ENCODE measurements at regions not wholly inside any gene's neighbourhood (a gene's known extent, or its start where the extent isn't known, plus 50 kb on each side); places are given as distances from the start of the nearest gene placed in this dataset.
"Not testable (repeated sequence)": the region's sequence is repeated elsewhere in the genome, so short reads cannot be mapped to it uniquely, and the experiment has no call there.

DNA sequence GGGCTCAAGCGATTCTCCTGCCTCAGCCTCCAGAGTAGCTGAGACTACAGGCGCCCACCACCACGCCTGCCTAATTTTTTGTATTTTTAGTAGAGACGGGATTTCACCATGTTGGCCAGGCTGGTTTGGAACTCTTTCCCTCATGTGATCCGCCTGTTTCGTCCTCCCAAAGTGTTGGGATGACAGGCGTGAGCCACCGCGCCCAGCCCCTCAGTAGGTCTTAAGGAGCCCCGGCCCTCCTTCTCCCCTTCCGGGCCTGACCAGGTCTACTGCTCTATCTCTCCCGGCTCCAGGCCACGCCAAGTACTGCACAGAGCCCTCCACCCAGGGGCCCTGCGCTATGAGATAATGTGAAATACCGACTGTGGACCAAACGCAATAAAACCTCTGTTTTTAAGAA is 785.5 kb downstream of the FOXD4L5 start:
- POLR2A ChIA-PET = not testable (repeated sequence)

DNA sequence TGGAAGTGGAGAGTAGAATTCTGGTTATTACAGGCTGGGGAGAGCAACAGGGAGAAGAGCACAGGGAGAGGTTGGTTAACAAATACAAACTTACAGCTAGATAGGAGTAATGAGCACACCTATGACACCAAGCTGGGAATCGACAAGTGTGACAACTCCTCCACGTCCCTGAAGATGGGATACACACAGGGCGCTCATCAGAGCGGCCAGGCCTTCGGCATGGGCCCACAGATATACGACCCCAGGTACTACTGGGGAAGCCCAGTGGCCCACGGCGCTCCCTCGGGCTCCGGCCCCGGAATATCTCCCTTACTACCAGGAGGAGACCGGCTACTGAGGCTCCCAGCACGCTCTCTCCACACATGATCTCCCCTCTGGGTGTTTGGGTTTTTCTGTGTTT is 786.6 kb downstream of the FOXD4L5 start:
- H3K4me3 ChIP-seq (ENCODE audit: low read depth, low read length, poor library complexity, severe bottlenecking); H3K9me3 ChIP-seq (ENCODE audit: low read length); H3K4me2 ChIP-seq (ENCODE audit: low read length); CTCF ChIA-PET (ENCODE audit: unreplicated experiment); H3K9me2 ChIP-seq (ENCODE audit: insufficient read depth, low read length); intact Hi-C loops (cut with micrococcal nuclease; ENCODE audit: unreplicated experiment); H3K79me2 ChIP-seq (ENCODE audit: insufficient read depth, low read depth, low read length); H2AFZ ChIP-seq (ENCODE audit: low read length); H3K27ac ChIP-seq (ENCODE audit: low read depth, low read length, poor library complexity, severe bottlenecking); H4K20me1 ChIP-seq (ENCODE audit: insufficient read depth, low read length); POLR2A ChIA-PET; DNase-seq (ENCODE audit: low spot score); H3K4me1 ChIP-seq (ENCODE audit: insufficient read depth, low read length, poor library complexity, severe bottlenecking); H3K36me3 ChIP-seq (ENCODE audit: insufficient read depth, low read length); BruUV-seq (replicated peaks): not testable (repeated sequence)

More for the DNA sequence above, 785.5 kb downstream of the FOXD4L5 start:
- H3K4me3 ChIP-seq (ENCODE audit: low read depth, low read length, poor library complexity, severe bottlenecking); H3K36me3 ChIP-seq (ENCODE audit: insufficient read depth, low read length); H3K9me3 ChIP-seq (ENCODE audit: low read length); intact Hi-C loops (cut with micrococcal nuclease; ENCODE audit: unreplicated experiment); H3K4me2 ChIP-seq (ENCODE audit: low read length); H3K79me2 ChIP-seq (ENCODE audit: insufficient read depth, low read depth, low read length); CTCF ChIA-PET (ENCODE audit: unreplicated experiment); H4K20me1 ChIP-seq (ENCODE audit: insufficient read depth, low read length); H3K27ac ChIP-seq (ENCODE audit: low read depth, low read length, poor library complexity, severe bottlenecking); H3K4me1 ChIP-seq (ENCODE audit: insufficient read depth, low read length, poor library complexity, severe bottlenecking); BruUV-seq (replicated peaks); H2AFZ ChIP-seq (ENCODE audit: low read length); DNase-seq (ENCODE audit: low spot score); H3K9me2 ChIP-seq (ENCODE audit: insufficient read depth, low read length): not testable (repeated sequence)

DNA sequence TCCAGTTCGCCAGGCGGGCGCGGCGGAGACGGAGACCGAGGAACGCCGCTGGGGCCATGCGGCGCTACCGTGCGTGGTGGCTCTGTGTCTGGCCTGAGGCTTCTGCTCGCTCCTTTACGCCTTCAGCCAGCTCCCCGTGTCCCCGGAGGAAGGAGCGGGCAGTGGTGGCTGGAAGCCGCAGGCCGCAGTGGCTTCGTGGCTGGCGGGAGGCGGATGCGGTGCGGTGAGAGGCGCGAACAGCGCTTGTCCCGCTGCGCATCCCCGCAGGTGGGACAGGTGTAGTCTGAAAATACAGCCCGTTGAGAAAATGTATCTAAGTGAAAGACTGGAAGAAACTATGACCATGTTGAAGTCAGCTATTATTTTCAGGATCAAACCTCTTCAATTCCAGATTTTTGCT is 796.5 kb downstream of the FOXD4L5 start:
- H3K9me3 ChIP-seq (ENCODE audit: low read length); H3K4me3 ChIP-seq (ENCODE audit: low read depth, low read length, poor library complexity, severe bottlenecking); H3K79me2 ChIP-seq (ENCODE audit: insufficient read depth, low read depth, low read length); H3K4me1 ChIP-seq (ENCODE audit: insufficient read depth, low read length, poor library complexity, severe bottlenecking); H3K27ac ChIP-seq (ENCODE audit: low read depth, low read length, poor library complexity, severe bottlenecking); POLR2A ChIA-PET; CTCF ChIA-PET (ENCODE audit: unreplicated experiment); H3K36me3 ChIP-seq (ENCODE audit: insufficient read depth, low read length); intact Hi-C loops (cut with micrococcal nuclease; ENCODE audit: unreplicated experiment); H3K9me2 ChIP-seq (ENCODE audit: insufficient read depth, low read length); BruUV-seq (replicated peaks); H3K4me2 ChIP-seq (ENCODE audit: low read length); H2AFZ ChIP-seq (ENCODE audit: low read length); H4K20me1 ChIP-seq (ENCODE audit: insufficient read depth, low read length); DNase-seq (ENCODE audit: low spot score): not testable (repeated sequence)

DNA sequence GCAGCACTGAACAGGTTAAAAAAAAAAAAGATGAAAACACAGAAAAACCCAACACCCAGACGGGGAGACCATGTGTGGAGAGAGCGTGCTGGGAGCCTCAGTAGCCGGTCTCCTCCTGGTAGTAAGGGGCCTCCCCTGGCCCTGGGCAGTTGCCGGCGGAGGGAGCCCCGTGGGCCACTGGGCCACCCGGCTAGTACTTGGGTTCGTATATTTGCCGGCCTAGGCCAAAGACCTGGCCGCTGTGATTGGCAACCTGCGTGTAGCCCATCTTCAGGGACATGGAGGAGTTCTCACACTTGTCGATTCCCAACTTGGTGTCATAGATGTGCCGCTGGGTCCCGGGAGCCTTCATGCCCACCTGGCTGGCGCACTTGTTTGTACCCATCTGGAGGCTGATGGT is 798.9 kb downstream of the FOXD4L5 start:
- CTCF ChIA-PET (ENCODE audit: unreplicated experiment); H4K20me1 ChIP-seq (ENCODE audit: insufficient read depth, low read length); H3K4me1 ChIP-seq (ENCODE audit: insufficient read depth, low read length, poor library complexity, severe bottlenecking); H3K9me2 ChIP-seq (ENCODE audit: insufficient read depth, low read length); H3K79me2 ChIP-seq (ENCODE audit: insufficient read depth, low read depth, low read length); POLR2A ChIA-PET; H3K36me3 ChIP-seq (ENCODE audit: insufficient read depth, low read length); H3K27ac ChIP-seq (ENCODE audit: low read depth, low read length, poor library complexity, severe bottlenecking); BruUV-seq (replicated peaks); H3K4me3 ChIP-seq (ENCODE audit: low read depth, low read length, poor library complexity, severe bottlenecking); H3K9me3 ChIP-seq (ENCODE audit: low read length); H3K4me2 ChIP-seq (ENCODE audit: low read length); DNase-seq (ENCODE audit: low spot score); intact Hi-C loops (cut with micrococcal nuclease; ENCODE audit: unreplicated experiment); H2AFZ ChIP-seq (ENCODE audit: low read length): not testable (repeated sequence)

DNA sequence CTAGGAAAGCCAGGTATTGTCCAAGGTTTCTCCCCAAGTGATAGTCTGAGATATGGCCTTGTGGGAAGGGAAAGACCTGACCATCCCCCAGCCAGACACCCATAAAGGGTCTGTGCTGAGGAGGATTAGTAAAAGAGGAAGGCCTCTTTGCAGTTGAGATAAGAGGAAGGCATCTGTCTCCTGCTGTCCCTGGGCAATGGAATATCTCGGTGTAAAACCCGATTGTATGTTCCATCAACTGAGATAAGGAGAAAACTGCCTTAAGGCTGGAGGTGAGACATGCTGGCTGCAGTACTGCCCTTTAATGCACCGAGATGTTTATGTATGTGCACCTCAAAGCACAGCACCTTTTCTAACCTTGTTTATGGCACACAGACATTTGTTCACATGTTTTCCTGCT is 805.9 kb downstream of the FOXD4L5 start:
- H3K9me3 ChIP-seq (ENCODE audit: low read length); H3K4me1 ChIP-seq (ENCODE audit: insufficient read depth, low read length, poor library complexity, severe bottlenecking); H3K27ac ChIP-seq (ENCODE audit: low read depth, low read length, poor library complexity, severe bottlenecking); H3K9me2 ChIP-seq (ENCODE audit: insufficient read depth, low read length); H2AFZ ChIP-seq (ENCODE audit: low read length); DNase-seq (ENCODE audit: low spot score); BruUV-seq (replicated peaks); H3K79me2 ChIP-seq (ENCODE audit: insufficient read depth, low read depth, low read length); H3K4me3 ChIP-seq (ENCODE audit: low read depth, low read length, poor library complexity, severe bottlenecking); H3K36me3 ChIP-seq (ENCODE audit: insufficient read depth, low read length); H3K4me2 ChIP-seq (ENCODE audit: low read length); POLR2A ChIA-PET; CTCF ChIA-PET (ENCODE audit: unreplicated experiment); H4K20me1 ChIP-seq (ENCODE audit: insufficient read depth, low read length); intact Hi-C loops (cut with micrococcal nuclease; ENCODE audit: unreplicated experiment): not testable (repeated sequence)

DNA sequence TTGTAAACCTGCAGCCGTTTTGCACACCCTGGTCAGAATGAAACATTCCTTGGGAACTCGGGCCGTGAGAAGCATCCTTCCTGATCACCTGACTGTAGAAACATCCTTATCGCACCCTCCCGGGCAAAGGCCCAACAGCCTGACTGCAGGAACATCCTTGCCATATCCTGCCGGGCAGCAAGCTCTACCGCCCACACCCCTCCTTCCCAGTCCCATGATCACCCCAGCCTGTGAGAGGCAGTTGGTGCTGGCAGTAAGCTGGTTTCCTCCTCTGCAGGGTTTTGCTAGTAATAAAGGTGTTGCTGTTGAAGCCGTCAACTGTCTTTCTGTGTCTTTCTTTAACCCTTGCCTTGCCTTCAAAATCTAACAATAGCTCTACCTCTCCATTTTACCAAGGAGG is 816.1 kb downstream of the FOXD4L5 start:
- H3K9me3 ChIP-seq (ENCODE audit: low read length); H3K4me2 ChIP-seq (ENCODE audit: low read length); H3K4me3 ChIP-seq (ENCODE audit: low read depth, low read length, poor library complexity, severe bottlenecking); H3K9me2 ChIP-seq (ENCODE audit: insufficient read depth, low read length); H3K4me1 ChIP-seq (ENCODE audit: insufficient read depth, low read length, poor library complexity, severe bottlenecking); H3K79me2 ChIP-seq (ENCODE audit: insufficient read depth, low read depth, low read length); intact Hi-C loops (cut with micrococcal nuclease; ENCODE audit: unreplicated experiment); CTCF ChIA-PET (ENCODE audit: unreplicated experiment); DNase-seq (ENCODE audit: low spot score); BruUV-seq (replicated peaks); POLR2A ChIA-PET; H3K36me3 ChIP-seq (ENCODE audit: insufficient read depth, low read length); H2AFZ ChIP-seq (ENCODE audit: low read length); H4K20me1 ChIP-seq (ENCODE audit: insufficient read depth, low read length); H3K27ac ChIP-seq (ENCODE audit: low read depth, low read length, poor library complexity, severe bottlenecking): not testable (repeated sequence)

All from OCI-LY7 (cell line).